ENCODE measurements at regions not wholly inside any gene's neighbourhood (a gene's known extent, or its start where the extent isn't known, plus 50 kb on each side); places are given as distances from the start of the nearest gene placed in this dataset.
A peak's percentile ranks its signal among the peaks of the same experiment; 100 is the strongest.

DNA sequence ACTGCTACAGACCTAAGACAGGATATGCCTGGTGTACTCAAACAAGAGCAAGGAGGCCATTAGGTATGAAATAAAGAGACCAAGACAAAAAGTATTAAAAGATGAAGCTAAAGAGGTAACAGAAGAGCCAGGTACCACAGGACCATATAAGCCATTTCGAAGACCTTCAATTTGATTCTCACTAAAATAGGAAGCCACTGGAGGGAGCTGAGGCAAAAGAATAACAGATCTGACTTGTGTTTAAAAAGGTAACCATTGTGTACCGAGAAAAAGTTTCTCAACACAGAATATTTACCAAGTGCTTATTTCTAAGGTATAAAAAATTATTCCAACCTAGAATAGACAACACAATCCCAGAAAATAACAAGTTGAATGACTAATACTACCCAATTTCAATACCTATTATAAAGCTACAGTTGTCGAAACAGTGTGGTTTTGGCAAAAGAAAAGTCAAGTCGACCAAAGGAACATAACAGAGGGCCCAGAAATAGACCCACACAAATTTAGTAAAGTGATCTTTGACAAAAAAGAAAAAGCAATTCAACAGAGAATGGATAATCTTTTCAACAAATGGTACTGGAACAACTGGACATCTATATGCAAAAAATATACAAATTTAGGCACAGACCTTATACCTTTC, 125.3 kb upstream of the DST start:
- H3K9me3 ChIP-seq = no peaks in the 10 kb centered on the region
- ATAC-seq = no peak
- WGBS, 2 donors (ENCODE audit: low coverage in 1 of 2) = 59 to 78% methylated on average over 4 of the region's 4 CpGs
- H3K4me3 ChIP-seq = no peak overlapping the region
- peak overlapping the region in 2 of 4 donors; percentile 3 to 44 for H3K27ac ChIP-seq
- no peak for TF ChIP-seq POLR2AphosphoS5 (IDR thresholded peaks at IDR 0.05)
- TF ChIP-seq POLR2A (IDR thresholded peaks at IDR 0.05) = no peak
- TF ChIP-seq CTCF (IDR thresholded peaks at IDR 0.05) = peak in 3 of 4 experiments; percentile 8 to 33 (median 26)
- H3K4me1 ChIP-seq = peaks cover 10 to 98% (median 34%) of the 10 kb centered on the region in 3 donors
- H3K36me3 ChIP-seq = no peaks in the 10 kb centered on the region
- no peaks in the 10 kb centered on the region for H3K27me3 ChIP-seq

- Histone ChIP-seq H3K4me3 (no peak overlapping the region), H3K36me3 (no peaks in the 10 kb centered on the region), H3K4me1 (peaks cover 10 to 95% (median 34%) of the 10 kb centered on the region in 3 donors), H3K27ac (peak overlapping the region in 2 of 4 donors; percentile 3 to 44), H3K27me3 (no peaks in the 10 kb centered on the region), H3K9me3 (no peaks in the 10 kb centered on the region)
- TF ChIP-seq POLR2AphosphoS5 (IDR thresholded peaks at IDR 0.05) (no peak), CTCF (IDR thresholded peaks at IDR 0.05) (no peak), EP300 (IDR thresholded peaks at IDR 0.05) (no peak), POLR2A (IDR thresholded peaks at IDR 0.05) (no peak)
- 85 to 97% methylated on average over 4 to 7 of the region's 7 CpGs for WGBS, 2 donors (ENCODE audit: low coverage in 1 of 2)
- no peak for ATAC-seq
Measured at GRCh38 chr6:56767435-56767834, 124.7 kb upstream of the DST start.

DNA sequence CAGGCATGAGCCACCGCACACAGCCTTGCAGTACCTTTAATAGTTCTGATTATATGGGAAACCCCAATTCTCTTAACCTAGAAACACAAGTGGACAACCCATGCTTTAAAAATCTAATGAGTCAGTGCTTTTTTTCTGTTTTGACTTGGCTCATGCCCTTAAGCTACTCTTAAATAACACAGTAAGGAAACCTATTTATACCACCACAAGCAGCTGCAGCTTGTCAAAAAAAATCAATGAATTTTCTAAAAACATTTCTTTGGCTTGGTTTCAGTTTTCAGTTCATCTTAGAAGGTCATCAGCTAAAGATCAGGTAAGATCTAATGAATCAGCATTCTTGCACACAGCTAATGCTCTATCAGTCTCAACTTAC, 124.1 kb upstream of the DST start:
- 50% methylated on average over 1 of the region's 1 CpG; no CpG with 5 or more reads in 1 of the 2 donors for WGBS, 2 donors (ENCODE audit: low coverage in 1 of 2)
- Histone ChIP-seq H3K36me3 (no peaks in the 10 kb centered on the region), H3K9me3 (no peaks in the 10 kb centered on the region), H3K27me3 (no peaks in the 10 kb centered on the region), H3K4me3 (no peak overlapping the region), H3K4me1 (peaks cover 10 to 89% (median 33%) of the 10 kb centered on the region in 3 donors), H3K27ac (no peak overlapping the region)
- peak; percentile 18 for TF ChIP-seq POLR2AphosphoS5 (IDR thresholded peaks at IDR 0.05)
- no peak for TF ChIP-seq CTCF (IDR thresholded peaks at IDR 0.05)
- ATAC-seq = no peak

GRCh38 chr6:56766139-56766805, 123.6 kb upstream of the DST start:
- Histone ChIP-seq H3K27me3 (no peaks in the 10 kb centered on the region), H3K27ac (peak overlapping the region in 1 of 4 donors; percentile 15), H3K9me3 (no peaks in the 10 kb centered on the region), H3K36me3 (no peaks in the 10 kb centered on the region), H3K4me1 (peaks cover 7 to 84% (median 28%) of the 10 kb centered on the region in 3 donors), H3K4me3 (no peak overlapping the region)
- 83 to 91% methylated on average over 3 to 14 of the region's 14 CpGs for WGBS, 2 donors (ENCODE audit: low coverage in 1 of 2)
- TF ChIP-seq EP300 (IDR thresholded peaks at IDR 0.05) = no peak
- TF ChIP-seq POLR2AphosphoS5 (IDR thresholded peaks at IDR 0.05) = no peak
- no peak for TF ChIP-seq CTCF (IDR thresholded peaks at IDR 0.05)
- TF ChIP-seq POLR2A (IDR thresholded peaks at IDR 0.05) = no peak
- ATAC-seq = no peak

- ATAC-seq = no peak
- 51 to 56% methylated on average over 2 of the region's 2 CpGs for WGBS, 2 donors (ENCODE audit: low coverage in 1 of 2)
- Histone ChIP-seq H3K4me3 (no peak overlapping the region), H3K27me3 (no peaks in the 10 kb centered on the region), H3K4me1 (peaks cover 7 to 83% (median 20%) of the 10 kb centered on the region in 3 donors), H3K36me3 (no peaks in the 10 kb centered on the region), H3K9me3 (no peaks in the 10 kb centered on the region), H3K27ac (peak overlapping the region in 1 of 4 donors; percentile 15)
- no peak for TF ChIP-seq POLR2AphosphoS5 (IDR thresholded peaks at IDR 0.05)
- TF ChIP-seq POLR2A (IDR thresholded peaks at IDR 0.05) = no peak
- TF ChIP-seq CTCF (IDR thresholded peaks at IDR 0.05) = no peak
- no peak for TF ChIP-seq EP300 (IDR thresholded peaks at IDR 0.05)
Measured at GRCh38 chr6:56765494-56765893, 122.8 kb upstream of the DST start.
